Stimulated activated CD4-positive, alpha-beta T cell treated with anti-CD3 and anti-CD28 coated beads, Interleukin-12 subunit alpha, Interleukin-12 subunit beta, amount 100 ng/mL, for 48 hours (primary cell): ENCODE measurements at regions not wholly inside any gene's neighbourhood (a gene's known extent, or its start where the extent isn't known, plus 50 kb on each side); places are given as distances from the start of the nearest gene placed in this dataset.
"Not testable (repeated sequence)": the region's sequence is repeated elsewhere in the genome, so short reads cannot be mapped to it uniquely, and the experiment has no call there.

Source experiments
- DNase-seq, 3 donors: peaks; one replicate each; pipeline ENCODE4 v3.0.0-alpha.2; 2020; ENCODE audit warnings: low read depth in 2 of 3, low spot score in 1 of 3

- not testable (repeated sequence) for DNase-seq
Measured at GRCh38 chr12:9312406-9313392, 104.5 kb upstream of the PZP start.

- not testable (repeated sequence) for DNase-seq
Measured at GRCh38 chr12:9311454-9311853, 103.3 kb upstream of the PZP start.

- DNase-seq = not testable (repeated sequence)
Measured at GRCh38 chr12:9310645-9311044, 102.5 kb upstream of the PZP start.

DNA sequence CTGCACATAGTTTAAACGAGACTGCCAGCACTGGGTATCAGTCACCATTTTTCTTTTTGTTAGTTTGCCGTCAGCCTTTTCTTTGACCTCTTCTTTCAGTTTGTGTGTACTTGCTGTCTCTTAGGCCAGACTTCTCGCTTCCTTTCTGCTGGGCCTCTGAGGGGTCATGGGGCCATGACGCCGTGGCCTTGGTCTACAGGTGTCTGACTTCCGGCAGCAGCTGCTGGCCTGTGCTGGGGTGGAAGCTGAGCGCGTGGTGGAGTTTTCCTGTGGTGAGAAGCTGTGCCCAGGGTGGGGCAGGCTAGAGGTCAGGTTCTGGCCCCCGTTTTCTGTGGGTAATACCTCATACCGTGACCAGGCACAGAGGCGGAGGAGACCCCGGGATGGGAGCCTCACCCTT is 101.6 kb upstream of the PZP start:
- not testable (repeated sequence) for DNase-seq

DNA sequence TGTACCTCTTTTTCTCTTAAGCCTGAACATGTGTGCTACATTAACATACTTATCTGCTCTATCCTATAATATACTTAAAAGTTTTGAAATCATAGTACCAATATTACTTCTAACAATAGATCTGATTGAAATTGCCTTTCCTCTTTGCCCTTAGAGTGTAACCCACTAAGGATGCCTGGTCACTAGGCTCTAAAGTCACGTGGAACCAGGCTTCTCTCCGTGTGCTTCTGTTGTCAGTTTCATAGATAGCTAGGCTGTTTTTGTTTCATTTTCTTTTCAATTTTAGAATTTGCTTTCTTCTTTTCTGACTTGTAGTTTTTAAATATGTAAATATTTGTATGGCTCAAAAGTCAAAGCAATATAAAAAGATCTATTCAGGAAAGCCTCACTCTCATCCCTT is 100.5 kb upstream of the PZP start:
- not testable (repeated sequence) for DNase-seq

GRCh38 chr12:9308163-9308562 is 100.0 kb upstream of the PZP start:
- DNase-seq = not testable (repeated sequence)

GRCh38 chr12:9307255-9307654 is 99.1 kb upstream of the PZP start:
- not testable (repeated sequence) for DNase-seq

DNA sequence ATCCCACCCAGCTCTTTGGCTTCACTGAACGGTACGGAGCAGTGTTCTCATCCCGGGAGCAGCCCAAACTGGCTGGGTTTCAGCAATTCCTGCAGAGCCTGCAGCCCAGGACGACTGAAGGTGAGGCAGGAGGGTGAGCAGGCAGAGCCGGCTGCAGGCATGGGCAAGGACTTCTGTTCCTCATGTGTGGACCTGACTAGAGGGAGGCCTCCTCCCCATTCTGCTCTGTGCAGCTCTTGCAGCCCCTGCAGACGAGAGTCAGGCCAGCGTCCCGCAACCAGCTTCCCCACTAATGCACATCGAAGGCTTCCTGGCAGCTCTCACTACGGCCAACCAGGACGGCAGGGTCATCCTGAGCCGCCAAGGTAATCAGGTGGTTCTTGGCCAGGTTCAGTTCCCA is 97.8 kb upstream of the PZP start:
- DNase-seq = not testable (repeated sequence)

GRCh38 chr12:9304540-9304939 is 96.3 kb upstream of the PZP start:
- DNase-seq = not testable (repeated sequence)

DNA sequence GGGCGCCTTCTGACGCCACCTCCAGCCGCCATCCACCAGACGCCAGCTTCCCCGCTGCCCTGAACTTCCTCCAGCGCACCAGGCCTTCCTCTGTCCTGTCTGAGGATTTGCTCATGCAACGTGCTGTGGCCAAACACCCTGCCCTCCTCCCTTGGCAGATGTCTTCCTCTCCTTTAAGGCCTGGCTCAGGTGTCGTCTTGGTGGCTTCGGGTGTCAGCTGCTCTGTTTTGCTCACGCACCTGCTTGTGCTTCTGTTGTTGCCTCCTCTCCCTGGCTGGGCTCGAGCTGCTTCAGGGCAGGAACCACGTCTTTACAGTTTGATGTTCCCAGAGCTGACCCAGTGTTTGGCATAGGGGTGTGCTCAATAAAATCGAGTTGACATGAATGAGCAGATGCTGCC is 87.7 kb upstream of the PZP start:
- not testable (repeated sequence) for DNase-seq

- DNase-seq = not testable (repeated sequence)
Measured at GRCh38 chr12:9294072-9294620, 86.0 kb upstream of the PZP start.

DNA sequence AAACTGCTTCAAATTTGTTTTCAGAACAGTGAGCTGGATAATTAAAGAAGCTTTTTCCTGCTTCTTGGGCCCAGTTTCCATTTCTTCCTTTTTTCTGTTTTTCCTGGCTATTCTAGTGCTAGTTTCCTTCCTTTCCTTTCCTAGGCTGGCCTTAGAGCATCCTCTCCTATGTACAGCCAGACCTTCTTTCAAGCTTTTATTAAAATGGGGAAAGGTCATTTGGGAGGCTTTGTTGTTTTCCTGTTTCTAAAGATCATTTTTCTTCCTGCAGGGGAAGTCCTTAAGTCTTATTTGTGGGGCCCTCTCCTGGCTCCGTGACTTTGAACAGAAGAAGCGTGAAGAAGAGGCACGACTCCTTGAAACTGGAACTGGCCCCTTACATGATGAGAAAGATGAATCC is 85.2 kb upstream of the PZP start:
- DNase-seq = not testable (repeated sequence)

DNA sequence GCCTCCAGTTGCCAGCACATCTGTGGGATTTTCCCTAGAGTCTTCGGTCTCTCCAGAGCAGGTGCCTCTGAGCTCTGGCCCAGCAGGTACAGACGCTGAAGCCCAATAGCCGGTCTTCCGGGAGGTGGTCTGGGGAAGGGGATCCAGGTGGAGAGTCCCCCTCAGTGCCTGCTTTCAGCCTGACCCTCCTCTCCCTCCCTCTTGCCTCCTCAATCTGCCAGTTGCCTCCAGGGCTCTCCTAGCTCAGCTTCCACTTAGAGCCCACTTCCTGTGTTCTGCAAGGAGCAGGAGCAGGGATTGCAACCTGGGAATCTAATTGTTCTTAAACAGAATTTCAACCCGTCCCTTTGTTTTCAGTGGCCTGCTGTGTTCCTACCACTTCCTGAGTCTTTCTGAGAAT is 81.8 kb upstream of the PZP start:
- DNase-seq = not testable (repeated sequence)

- not testable (repeated sequence) for DNase-seq
Measured at GRCh38 chr12:9284724-9285123, 76.5 kb upstream of the PZP start.

- peak in 1 of 3 donors; percentile 12 for DNase-seq
Measured at GRCh38 chr12:9284197-9284596, 76.0 kb upstream of the PZP start.

DNA sequence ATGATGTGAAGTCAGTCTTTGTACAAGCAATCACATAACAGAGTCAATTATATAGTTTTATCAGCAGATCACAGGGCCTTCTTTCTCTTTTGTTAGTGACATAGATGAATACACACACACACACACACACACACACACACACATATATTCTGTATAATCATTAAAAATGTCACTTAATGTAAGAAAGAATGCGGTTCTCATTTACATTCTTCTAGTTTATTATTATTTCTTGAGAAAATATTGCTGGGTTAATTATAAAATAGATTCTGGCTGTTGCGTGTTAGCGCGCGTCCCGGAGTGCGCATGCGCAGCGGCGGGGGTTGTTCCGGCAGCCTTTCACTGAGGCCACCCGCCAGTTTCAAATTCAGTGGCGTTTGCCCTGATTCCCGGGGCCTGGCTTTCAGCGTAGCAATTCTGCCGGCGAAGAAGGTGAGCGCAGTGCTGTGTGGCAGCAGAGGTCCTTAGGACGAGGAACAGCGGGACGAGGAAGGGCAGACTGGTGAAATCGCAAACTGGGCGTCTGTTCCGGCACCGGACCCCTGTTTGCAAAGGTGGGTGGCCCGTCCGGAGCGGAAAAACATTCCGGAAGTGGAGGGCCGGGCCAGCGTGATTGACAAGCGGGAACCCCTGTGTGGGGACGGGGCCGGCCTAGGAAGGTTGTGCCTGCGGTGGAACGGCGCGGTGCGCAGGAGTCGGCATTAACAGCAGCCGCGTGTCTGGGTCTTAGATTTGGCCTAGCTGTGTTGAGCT is 75.3 kb upstream of the PZP start:
- DNase-seq = peak; percentile 50 to 80 (median 52)

- no peak for DNase-seq
Measured at GRCh38 chr12:9276990-9277389, 68.8 kb upstream of the PZP start.

- no peak for DNase-seq
Measured at GRCh38 chr12:9273276-9273675, 65.1 kb upstream of the PZP start.

GRCh38 chr12:9271875-9272274 is 63.7 kb upstream of the PZP start:
- no peak for DNase-seq

- no peak for DNase-seq
Measured at GRCh38 chr12:9264546-9264945, 56.4 kb upstream of the PZP start.

GRCh38 chr12:9260931-9261330 is 52.7 kb upstream of the PZP start:
- DNase-seq = no peak

DNA sequence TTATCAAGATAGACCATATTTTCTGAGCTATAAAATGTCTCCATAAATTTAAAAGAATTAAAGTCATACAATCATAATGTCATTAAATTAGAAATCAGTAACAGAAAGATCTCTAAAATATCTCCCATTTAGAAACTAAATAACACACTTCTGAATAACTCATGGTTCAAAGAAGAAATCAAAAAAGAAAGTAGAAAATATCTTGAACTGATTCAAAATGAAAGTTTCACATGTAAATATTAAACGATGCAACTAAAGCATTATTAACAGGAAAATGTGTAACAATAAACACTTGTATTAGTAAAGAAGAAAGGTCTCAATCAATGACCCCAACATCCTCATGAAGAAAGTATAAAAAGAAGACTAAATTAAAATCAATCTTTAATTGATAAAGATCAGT is 50.5 kb upstream of the PZP start:
- no peak for DNase-seq
